ENCODE measurements at regions not wholly inside any gene's neighbourhood (a gene's known extent, or its start where the extent isn't known, plus 50 kb on each side); places are given as distances from the start of the nearest gene placed in this dataset.

GRCh38 chr13:59477011-59477410, 686.7 kb downstream of the DIAPH3 start:
- DNase-seq: no peak

GRCh38 chr13:59478908-59479307, 684.8 kb downstream of the DIAPH3 start:
- no peak for DNase-seq

GRCh38 chr13:59479629-59480028, 684.1 kb downstream of the DIAPH3 start:
- no peak for DNase-seq

GRCh38 chr13:59480396-59481259, 683.1 kb downstream of the DIAPH3 start:
- no peak for DNase-seq

GRCh38 chr13:59483501-59484145, 680.1 kb downstream of the DIAPH3 start:
- DNase-seq: no peak

GRCh38 chr13:59487883-59488282, 675.8 kb downstream of the DIAPH3 start:
- DNase-seq: no peak

- no peak for DNase-seq
These were observed 675.3 kb downstream of the DIAPH3 start for GRCh38 chr13:59488436-59488835.

- DNase-seq: no peak
These were observed 673.1 kb downstream of the DIAPH3 start for GRCh38 chr13:59490651-59491050.

GRCh38 chr13:59492030-59492636, 671.6 kb downstream of the DIAPH3 start:
- DNase-seq: no peak

GRCh38 chr13:59493436-59493965, 670.2 kb downstream of the DIAPH3 start:
- DNase-seq: no peak

GRCh38 chr13:59494151-59494550, 669.6 kb downstream of the DIAPH3 start:
- no peak for DNase-seq

GRCh38 chr13:59494560-59494970, 669.2 kb downstream of the DIAPH3 start:
- peak; percentile 93 for DNase-seq

- DNase-seq: peak; percentile 55
These were observed 668.4 kb downstream of the DIAPH3 start for GRCh38 chr13:59495299-59495698.

- peak; percentile 33 for DNase-seq
These were observed 667.7 kb downstream of the DIAPH3 start for GRCh38 chr13:59495936-59496512.

GRCh38 chr13:59497621-59498247, 666.0 kb downstream of the DIAPH3 start:
- DNase-seq: no peak

- DNase-seq: no peak
These were observed 662.7 kb downstream of the DIAPH3 start for GRCh38 chr13:59501004-59501403.

GRCh38 chr13:59504407-59504806, 659.3 kb downstream of the DIAPH3 start:
- DNase-seq: no peak

- peak; percentile 75 for DNase-seq
These were observed 653.3 kb downstream of the DIAPH3 start for GRCh38 chr13:59510386-59510785.

- no peak for DNase-seq
These were observed 650.0 kb downstream of the DIAPH3 start for GRCh38 chr13:59513686-59514085.

GRCh38 chr13:59514316-59514715, 649.4 kb downstream of the DIAPH3 start:
- DNase-seq: no peak

GRCh38 chr13:59519819-59520218, 643.9 kb downstream of the DIAPH3 start:
- no peak for DNase-seq

GRCh38 chr13:59521549-59521948, 642.2 kb downstream of the DIAPH3 start:
- DNase-seq: no peak

- no peak for DNase-seq
These were observed 641.1 kb downstream of the DIAPH3 start for GRCh38 chr13:59522652-59523051.
